Activated CD8-positive, alpha-beta memory T cell treated with anti-CD3 and anti-CD28 coated beads for 4 hours (primary cell): ENCODE measurements at regions not wholly inside any gene's neighbourhood (a gene's known extent, or its start where the extent isn't known, plus 50 kb on each side); places are given as distances from the start of the nearest gene placed in this dataset.
"Not testable (repeated sequence)": the region's sequence is repeated elsewhere in the genome, so short reads cannot be mapped to it uniquely, and the experiment has no call there.

ENCODE experiments used
- DNase-seq, 2 donors: peaks; one replicate each; pipeline ENCODE4 v3.0.0-alpha.2; 2020; ENCODE audit warnings: low read depth in 2 of 2

- no peak for DNase-seq
These were observed 199.1 kb upstream of the ARL4C start for GRCh38 chr2:234695981-234696380.

GRCh38 chr2:234694244-234695013 lies 197.5 kb upstream of the ARL4C start:
- no peak for DNase-seq

- not testable (repeated sequence) for DNase-seq
These were observed 196.9 kb upstream of the ARL4C start for GRCh38 chr2:234693681-234694190.

GRCh38 chr2:234693191-234693590 lies 196.3 kb upstream of the ARL4C start:
- not testable (repeated sequence) for DNase-seq

GRCh38 chr2:234691968-234692955 lies 195.4 kb upstream of the ARL4C start:
- no peak for DNase-seq

DNA sequence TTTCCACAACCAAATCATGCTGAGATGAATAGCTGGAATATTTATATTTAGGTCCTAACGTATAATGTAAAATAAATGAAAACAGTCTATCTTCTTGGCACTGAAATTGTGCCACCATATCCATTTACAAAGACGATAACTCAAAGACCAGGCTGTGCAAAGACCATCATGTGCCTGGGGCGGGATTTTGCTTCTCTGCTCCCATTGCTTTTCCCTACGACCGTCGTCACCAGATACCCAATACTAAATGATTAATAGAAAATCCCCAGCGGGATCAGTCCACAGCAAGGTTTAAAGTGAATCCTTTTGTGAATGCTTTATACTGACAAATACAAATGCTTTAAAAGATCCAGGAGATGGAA lies 194.3 kb upstream of the ARL4C start:
- DNase-seq = no peak

DNA sequence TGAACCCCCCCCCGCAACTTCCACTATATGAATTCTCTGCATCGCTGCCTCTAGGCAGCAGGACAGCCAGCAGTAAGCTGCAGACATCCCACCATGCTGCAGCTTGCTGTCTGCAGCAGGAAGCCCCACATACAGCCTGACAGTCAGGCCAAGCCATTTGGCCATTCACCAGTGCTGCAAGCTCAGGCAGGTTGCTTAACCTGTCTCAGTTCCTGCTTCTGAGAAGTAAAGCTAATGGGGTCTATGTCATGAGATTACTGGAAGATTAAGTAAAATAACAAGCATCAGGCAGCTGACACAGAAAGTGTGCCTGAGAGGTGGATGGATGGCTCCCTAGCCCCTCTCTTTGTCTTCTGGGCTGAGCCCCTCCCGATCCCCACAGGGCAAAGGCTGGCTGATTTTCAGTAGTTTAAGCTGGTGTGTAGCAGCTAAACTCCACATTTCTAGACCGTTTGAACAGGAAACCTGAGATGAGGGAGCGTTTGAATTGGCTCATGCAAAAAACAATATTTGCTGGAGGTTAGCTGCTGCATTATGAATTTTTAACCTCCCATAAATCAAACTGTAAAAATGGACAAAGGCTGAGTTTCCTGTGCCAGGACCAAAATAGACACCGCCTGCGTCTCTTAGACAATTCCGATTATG lies 193.8 kb upstream of the ARL4C start:
- no peak for DNase-seq

DNA sequence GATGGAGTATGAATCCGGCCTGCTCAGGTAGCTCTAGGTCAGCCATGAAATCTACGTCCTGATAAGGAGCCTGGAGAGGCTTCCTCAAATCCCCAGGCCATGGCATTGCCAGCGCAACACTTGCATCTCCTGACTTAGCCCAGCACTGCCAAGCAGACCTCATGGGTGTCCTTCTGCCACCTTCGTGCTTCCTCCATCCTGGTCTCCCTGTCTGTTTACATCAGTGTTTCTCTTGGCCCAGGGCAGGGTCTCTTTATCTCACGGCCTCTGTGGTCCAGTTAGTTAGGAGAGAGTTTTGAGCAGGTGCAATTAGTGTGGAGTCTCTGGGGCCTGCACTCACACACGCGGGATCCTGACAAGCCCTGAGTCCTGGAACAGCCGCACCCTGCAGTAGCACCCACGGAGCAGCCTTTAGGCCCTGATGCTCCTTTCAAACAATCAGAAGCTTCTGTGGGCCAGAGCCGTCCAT lies 193.1 kb upstream of the ARL4C start:
- no peak for DNase-seq

- DNase-seq = no peak
These were observed 191.0 kb upstream of the ARL4C start for GRCh38 chr2:234687718-234688475.

DNA sequence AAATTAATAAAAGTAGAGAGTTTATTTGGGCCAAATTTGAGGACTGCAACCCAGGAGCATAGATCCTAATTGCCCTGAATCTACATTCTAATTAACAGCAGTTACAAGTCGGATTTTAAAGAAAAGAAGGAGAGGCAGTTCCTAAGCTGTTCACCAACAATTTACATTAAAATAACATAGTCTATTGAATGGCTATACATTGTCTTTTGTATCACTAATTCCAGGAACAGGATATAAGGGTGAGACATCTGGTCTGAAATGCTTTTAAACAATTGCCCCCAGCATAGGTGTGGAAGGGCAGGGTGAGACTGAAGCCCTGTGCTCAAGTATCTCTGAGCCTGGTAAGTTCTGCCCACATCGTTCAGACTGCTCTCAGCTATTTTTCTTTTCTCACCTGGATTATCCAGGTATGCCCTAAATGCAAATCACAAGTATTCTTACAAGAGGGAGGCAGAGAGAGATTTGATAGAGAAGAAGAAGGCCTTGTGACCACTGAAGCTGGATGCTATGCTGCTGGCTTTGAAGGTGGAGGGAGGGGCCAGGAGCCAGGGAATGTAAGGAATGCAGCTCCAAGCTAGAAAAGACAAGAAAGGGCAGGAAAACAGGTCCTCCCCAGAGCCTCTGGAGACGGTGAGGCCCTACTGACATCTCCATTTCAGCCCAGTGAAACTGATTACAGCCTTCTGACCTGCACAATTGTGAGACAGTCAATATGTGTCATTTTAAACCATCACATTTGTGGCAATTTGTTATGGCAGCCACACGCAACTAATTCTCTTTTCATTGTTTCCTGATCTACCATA lies 189.4 kb upstream of the ARL4C start:
- no peak for DNase-seq

GRCh38 chr2:234684466-234684865 lies 187.6 kb upstream of the ARL4C start:
- DNase-seq = no peak

GRCh38 chr2:234683950-234684349 lies 187.1 kb upstream of the ARL4C start:
- DNase-seq = no peak

GRCh38 chr2:234682492-234683228 lies 185.8 kb upstream of the ARL4C start:
- DNase-seq = no peak

DNA sequence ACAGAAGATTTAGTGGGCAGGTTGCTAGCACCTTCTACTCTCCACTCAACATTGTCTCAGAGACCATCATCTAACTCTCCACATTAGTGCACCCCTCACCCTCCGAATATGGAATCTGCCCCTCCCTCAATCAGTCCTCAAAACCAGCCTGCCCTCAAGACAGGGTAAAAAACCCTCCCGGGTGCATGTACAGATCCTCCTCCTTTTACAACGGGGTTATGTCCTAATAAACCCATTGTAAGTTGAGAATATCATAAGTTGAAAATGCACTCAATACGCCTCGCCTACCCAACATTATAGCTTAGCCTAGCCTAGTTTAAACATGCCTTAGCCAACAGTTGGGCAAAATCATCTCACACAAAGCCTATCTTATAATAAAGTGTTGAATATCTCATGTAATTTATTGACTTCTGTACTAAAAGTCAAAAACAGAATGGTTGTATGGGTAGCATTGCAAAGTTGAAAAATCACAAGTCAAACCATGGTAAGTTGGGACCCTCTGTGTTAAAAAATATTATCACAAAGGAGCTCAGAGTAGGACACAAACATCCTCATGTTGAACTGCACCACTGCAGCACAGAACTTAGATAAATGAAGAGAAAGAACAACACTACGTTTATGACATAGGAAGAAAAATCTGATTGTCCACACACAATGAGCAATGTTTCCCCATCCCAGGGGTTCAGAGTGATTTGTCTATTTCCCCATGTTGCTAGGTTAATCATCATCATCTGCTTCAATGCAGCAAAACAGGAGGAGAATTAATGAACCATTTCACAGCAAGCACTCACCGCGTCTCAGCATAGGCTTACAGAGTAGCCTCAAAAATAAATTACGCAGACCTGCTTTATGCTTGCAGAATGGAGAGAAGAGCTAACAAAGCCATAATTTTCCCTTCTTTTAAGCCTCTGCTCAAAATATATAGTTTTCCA lies 184.1 kb upstream of the ARL4C start:
- no peak for DNase-seq

DNA sequence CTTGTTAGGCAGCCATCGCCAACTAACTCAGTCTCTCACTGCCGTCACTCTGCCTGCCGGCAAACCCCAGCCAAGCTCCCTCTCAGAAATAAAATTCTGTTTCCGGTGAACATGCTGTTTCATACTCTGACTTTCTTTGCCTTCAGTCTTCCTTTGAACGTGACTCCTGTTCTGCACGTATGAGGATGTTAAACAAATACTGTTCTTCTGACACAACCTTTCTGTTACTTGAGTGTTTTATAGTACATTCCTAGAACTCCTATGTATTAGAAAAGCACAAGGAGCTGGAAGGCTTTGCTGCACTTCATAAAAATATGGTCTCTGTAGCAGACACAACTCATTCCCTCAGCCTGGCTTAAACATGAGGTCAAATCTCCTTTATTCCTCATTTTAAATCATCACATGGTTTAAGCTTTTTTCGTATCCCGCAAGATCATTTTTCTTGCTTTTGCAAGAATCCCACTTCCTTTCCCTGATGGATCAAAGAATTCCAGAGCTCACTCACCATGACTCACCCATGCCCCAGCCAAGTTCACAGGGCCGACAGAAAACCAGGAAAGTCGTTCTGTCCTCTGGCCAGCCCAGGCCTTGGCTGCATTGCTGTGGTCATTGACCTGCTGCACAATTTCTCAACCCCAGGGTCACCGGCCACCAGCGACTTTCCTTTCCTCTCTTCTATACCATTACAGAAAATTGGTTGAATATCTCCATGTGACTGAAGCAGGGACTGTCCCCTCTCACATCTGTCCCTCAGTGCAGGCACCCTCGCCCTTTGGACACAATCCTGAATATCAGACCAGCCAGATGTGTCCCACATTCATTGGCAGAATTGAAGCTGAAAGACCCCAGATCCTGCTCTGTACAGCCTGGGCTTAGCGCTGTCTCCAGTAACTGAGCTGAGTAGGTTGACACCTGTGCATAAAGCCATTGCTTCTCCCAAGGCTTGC lies 183.1 kb upstream of the ARL4C start:
- no peak for DNase-seq

DNA sequence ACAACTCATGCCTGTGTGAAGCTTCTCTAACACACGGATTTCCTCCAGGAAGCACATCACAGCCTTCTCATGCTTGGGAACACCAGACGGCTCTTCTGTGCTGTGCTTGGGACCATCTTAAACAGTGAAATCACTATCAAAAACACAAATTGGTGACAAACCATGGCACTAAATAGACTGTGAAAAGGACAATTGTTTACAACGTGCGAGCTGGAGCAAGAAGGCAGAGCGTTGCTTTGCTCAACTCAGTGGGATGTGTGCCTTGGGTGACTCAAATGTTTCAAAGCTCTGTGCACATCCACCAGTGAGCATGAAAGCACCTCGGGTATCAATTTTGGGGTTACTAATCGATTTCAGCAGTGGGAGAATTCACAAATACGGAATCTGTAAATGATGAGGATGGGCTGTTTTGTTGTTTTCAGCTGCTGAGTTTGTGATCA lies 182.4 kb upstream of the ARL4C start:
- DNase-seq = no peak

- no peak for DNase-seq
These were observed 181.8 kb upstream of the ARL4C start for GRCh38 chr2:234678711-234679110.
